GM18868 (cell line): ENCODE measurements at regions not wholly inside any gene's neighbourhood (a gene's known extent, or its start where the extent isn't known, plus 50 kb on each side); places are given as distances from the start of the nearest gene placed in this dataset.

Source experiments
- ATAC-seq: cut with Tn5 transposase; IDR thresholded peaks from one replicate; pipeline ENCODE4 v1.9.1; 2021; ENCODE audit warnings: mild to moderate bottlenecking, moderate library complexity; ENCODE audit not compliant: unreplicated experiment

DNA sequence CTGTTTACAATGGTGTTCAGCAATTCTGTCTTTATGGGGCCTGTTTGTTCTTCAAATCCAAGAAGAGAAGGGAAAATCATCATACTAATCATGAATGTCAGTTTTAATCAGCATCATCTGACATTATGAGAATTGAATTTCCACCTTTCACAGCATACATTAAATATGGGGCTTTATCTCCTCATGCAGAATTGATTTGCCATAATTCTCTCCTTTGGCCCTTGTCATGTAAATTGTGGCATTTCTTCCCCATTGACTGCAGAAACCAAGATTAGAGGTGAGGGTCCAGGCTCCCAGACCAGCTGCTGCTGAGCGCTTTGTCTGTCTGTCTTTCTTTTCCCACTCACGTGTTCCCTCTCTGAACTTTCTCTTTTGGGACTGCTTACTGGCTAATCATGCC is 232.1 kb upstream of the NAV2 start:
- no peak for ATAC-seq

DNA sequence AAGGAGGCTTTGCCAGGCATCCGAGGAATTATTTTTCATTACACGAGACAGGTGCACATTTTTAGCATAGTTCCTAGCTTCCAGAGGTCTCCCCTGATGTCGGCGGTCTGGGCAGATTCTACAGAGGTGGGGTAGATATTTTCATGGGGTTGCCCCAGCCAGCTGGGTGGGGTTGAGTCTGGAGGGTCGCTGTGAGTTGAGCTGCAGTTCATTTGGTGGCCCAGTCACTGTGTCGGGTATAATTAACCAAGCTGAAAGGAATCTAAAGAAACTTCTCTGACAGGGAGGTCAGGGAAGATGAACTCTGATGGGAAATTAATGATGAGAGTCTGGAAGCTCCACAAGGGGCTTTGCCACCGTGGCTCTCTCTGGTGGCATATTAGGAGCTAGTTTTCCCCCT is 233.7 kb upstream of the NAV2 start:
- ATAC-seq, result no peak

DNA sequence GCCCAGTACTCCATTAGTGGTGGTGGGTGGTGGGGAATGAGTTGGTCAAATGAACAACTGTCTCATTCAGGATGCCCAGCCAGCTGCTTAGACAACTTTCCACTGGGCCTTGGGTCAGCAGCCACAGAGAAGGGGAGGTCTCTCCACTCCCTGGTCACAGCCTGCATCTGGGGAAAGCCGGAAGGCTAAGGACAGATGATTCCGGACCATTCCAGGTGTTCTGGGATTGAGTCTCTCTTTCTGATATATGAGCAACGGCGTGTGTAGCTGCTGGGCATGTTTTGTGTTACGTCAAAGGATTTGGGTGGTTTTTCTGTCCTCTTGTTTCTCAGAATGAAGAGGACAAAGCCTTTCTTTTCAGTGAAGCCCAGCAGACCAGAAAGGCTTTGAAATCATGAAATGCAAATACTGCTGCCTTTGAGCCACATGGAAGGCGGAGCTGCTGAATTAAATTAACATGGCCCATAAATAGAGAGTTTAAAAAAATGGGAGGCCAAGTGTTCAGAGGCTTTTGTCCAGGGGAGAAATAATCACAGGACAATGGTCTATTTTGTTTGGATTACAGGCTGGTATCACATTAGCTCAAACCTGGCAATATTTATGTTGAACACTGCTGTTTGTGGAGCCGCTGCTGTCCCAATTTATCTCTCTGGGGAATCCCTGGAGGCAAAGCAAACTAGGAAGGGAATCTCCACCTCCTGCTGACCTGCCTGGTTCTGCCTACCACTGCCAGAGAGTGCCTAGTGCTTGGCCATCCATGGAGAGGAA is 234.4 kb upstream of the E2F8 start:
- ATAC-seq, result peak; percentile 78

DNA sequence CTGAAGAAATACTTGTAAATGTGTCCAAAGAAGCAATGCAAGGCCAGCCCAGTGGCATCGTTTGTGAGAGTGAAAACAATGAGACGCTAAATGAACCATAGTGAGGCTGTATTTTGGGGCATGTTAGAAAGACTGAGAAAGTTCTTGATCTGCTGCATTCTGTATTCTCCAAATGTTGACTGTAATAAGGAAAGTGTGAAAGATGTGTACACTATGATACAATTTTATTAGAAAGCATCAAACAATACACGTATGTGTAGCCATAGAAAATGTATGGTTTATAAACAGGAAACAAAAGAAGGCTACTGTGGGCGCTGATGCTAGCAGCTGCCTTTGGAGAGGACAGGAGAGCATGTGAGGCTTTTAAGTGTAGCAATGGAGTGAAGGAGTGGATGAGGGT is 233.5 kb upstream of the E2F8 start:
- ATAC-seq, result no peak

- ATAC-seq, result no peak
These were observed 231.9 kb upstream of the E2F8 start for GRCh38 chr11:19472679-19473078.

DNA sequence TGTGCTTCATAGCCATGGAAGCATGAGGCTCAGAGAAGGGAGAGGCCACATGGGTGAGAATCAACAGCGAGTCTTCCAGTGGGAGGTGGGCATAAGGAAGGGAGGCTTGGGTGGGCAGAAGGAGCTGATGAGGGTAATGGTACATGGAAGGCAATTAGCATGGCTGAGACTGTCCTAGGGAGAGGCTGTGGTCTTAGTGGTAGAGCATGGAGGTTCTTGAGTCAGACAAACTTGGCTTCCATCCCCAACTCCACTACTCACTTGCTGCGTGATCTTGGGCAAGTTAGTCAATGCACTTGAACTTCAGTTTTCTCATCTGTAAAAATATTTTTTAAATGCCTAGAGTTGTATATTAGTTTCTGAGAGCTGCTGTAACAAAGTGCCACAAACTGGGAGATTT is 227.2 kb upstream of the E2F8 start:
- no peak for ATAC-seq

DNA sequence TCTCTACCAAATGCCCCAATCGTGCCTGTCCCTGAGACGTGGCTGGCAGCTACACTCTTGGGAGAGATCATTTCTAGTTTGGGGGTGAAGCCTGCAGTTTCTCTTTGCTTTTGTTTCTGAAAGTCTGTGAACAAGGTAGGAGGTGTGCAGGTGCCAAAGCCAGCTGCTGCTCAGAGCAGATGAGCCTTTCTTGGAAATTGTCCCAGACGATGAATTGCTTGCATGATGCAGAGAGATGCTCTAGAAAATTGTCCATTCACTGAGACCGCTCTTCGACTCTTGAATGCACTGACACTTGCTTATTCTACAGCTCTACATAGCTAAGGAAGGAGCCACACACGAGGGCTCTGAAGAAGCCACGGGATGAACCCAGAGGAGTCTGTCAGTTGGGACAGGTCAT is 225.6 kb upstream of the E2F8 start:
- no peak for ATAC-seq

DNA sequence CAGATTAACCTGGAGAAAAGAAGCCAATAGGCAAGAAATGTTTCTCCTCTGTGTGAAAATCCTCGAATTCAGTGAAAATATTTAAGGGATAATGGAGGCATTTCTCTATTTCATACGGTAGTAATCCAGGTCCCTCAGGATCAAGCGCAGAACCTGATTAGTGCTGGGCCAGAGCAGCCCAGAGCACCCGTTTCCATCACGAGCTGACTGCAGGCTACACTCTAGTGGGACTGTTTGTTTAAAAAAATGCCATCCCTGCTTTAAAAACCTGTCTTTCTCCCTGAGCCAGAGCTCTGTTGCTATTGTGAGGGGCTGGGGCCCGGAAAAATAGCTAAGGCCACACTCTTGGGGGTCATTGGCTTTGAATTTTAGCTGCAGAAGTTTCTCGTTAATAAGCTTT is 223.2 kb upstream of the E2F8 start:
- no peak for ATAC-seq

GRCh38 chr11:19460718-19461405 is 220.1 kb upstream of the E2F8 start:
- no peak for ATAC-seq

DNA sequence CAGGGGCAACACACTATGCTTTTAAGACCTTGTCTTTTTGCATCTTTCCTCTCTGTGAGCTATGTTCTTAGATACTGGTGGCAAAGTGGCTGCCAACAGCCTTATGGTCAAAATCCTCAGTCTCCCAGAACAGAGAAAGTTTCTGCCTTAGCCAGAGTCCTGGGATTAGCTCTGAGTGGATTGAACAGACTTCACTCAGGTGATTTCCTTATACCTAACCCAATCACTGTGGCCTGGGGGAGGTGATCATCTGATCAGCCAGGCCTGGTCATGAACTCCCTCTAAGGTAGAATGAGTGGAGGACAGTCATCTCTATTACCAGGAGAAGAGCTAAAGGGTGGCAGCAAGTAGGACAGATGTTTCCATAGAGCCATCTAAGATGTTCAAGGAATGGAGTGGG is 218.5 kb upstream of the E2F8 start:
- no peak for ATAC-seq

GRCh38 chr11:19458721-19459120 is 218.0 kb upstream of the E2F8 start:
- ATAC-seq, result no peak

GRCh38 chr11:19458231-19458630 is 217.5 kb upstream of the E2F8 start:
- ATAC-seq, result no peak

- no peak for ATAC-seq
These were observed 215.0 kb upstream of the E2F8 start for GRCh38 chr11:19455731-19456130.

- ATAC-seq, result no peak
These were observed 213.0 kb upstream of the E2F8 start for GRCh38 chr11:19453651-19454257.

DNA sequence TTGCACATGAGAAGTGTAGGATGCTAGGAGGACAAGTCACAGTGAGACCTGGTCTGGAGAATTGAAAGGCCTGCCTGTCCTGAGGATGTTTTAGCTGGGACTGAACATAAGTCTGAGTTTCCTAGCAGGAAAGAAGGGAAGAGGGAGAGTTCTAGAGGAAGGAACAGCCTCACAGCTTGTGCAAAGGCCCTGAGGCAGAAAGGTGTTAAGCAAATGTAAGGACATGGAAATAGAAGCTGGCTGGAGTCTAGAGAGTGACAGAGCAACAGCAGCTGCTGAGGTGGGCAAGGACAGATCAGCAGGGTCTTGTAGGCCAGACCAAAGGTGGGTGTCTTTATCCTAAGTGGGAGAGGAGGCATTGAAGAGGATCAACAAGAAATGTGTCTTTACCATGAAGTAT is 210.9 kb upstream of the E2F8 start:
- ATAC-seq, result no peak

- no peak for ATAC-seq
These were observed 209.5 kb upstream of the E2F8 start for GRCh38 chr11:19450282-19450681.

GRCh38 chr11:19448651-19449050 is 207.9 kb upstream of the E2F8 start:
- ATAC-seq, result no peak

DNA sequence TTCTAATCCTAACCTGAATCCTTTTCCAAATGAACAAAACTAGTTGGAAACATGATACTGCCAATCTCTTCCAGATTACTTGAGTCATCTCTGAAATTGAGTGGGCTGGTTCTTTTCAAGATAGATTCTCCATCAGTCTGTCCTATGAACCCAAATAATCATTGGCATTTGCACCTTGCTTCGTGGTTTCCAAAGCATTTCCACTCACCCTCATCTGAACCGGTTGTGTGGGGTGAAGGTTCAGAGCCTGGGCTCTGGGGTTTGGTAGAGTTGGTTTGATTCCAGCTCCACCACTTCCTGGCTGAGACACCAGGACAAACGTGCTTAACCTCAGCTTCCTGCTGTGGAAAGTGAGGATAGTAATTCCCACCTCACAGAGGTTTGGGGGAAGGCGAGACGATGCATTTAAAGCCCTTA is 206.4 kb upstream of the E2F8 start:
- no peak for ATAC-seq

- ATAC-seq, result no peak
These were observed 205.0 kb upstream of the E2F8 start for GRCh38 chr11:19445771-19446170.

DNA sequence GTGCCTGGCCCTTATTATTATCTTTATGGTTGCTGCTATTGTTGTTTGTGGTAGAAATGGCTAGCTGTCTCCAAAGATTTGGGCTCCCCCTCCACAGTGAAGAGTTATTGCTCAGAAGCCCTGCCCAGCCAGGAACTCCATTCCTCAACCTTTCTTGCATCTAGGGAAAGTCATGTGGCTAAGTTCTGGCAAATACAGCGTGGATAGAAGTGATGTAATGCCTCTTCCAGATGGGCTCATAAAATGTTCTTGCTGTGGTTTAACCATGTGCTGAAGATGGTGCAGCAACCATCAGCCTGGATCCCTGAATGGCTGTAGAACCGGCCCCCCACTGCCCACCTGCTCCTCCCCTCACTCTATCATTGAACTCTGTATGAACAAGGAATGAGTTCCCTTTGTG is 203.5 kb upstream of the E2F8 start:
- ATAC-seq, result no peak

- ATAC-seq, result no peak
These were observed 201.8 kb upstream of the E2F8 start for GRCh38 chr11:19442554-19442910.
